ENCODE measurements at regions not wholly inside any gene's neighbourhood (a gene's known extent, or its start where the extent isn't known, plus 50 kb on each side); places are given as distances from the start of the nearest gene placed in this dataset.

DNA sequence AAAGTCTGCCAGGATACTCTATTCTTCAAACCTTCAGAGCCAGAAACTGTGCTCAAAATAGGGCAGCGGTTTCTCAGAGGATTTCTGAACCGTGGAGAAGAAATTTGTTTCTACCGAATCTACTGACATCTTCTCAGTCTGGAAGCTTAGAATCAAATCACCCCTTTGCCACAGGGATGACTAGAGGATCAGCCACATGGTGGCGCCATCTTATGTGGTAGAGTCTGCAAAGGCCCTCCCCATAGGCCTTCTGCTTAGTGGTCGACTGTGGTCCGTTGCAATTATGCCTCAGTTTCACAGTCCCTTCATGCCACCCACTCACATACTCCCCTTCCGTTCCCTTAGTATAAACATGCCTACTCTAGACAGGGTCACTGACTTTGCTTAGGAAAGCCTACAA, 680.7 kb upstream of the SPANXN1 start:
- TF ChIP-seq POLR2A (IDR thresholded peaks at IDR 0.05) = no peak
- TF ChIP-seq, protein P1, sequence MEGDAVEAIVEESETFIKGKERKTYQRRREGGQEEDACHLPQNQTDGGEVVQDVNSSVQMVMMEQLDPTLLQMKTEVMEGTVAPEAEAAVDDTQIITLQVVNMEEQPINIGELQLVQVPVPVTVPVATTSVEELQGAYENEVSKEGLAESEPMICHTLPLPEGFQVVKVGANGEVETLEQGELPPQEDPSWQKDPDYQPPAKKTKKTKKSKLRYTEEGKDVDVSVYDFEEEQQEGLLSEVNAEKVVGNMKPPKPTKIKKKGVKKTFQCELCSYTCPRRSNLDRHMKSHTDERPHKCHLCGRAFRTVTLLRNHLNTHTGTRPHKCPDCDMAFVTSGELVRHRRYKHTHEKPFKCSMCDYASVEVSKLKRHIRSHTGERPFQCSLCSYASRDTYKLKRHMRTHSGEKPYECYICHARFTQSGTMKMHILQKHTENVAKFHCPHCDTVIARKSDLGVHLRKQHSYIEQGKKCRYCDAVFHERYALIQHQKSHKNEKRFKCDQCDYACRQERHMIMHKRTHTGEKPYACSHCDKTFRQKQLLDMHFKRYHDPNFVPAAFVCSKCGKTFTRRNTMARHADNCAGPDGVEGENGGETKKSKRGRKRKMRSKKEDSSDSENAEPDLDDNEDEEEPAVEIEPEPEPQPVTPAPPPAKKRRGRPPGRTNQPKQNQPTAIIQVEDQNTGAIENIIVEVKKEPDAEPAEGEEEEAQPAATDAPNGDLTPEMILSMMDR (IDR thresholded peaks at IDR 0.05) = no peak

Measured in lower leg skin (tissue), 3 donors.